Upper lobe of left lung (tissue), 4 donors: ENCODE measurements at regions not wholly inside any gene's neighbourhood (a gene's known extent, or its start where the extent isn't known, plus 50 kb on each side); places are given as distances from the start of the nearest gene placed in this dataset.

ENCODE experiments used
- EP300 ChIP-seq, 4 donors: sonication (generic); formaldehyde crosslinking; IDR thresholded peaks; one replicate each; pipeline ENCODE4 v1.5.1; 2017; ENCODE audit warnings: antibody characterized with exemption in 4 of 4, control low read depth in 2 of 4
- POLR2A ChIP-seq, 4 donors: fragments of 450-650 bp; IDR thresholded peaks; one replicate each; pipeline ENCODE4 v1.5.1; 2016 to 2017; ENCODE audit warnings: antibody characterized with exemption in 4 of 4, mild to moderate bottlenecking in 2 of 4
- POLR2AphosphoS5 ChIP-seq, 2 donors: sonication (generic); formaldehyde crosslinking; IDR thresholded peaks; one replicate each; pipeline ENCODE4 v1.5.1; 2017; ENCODE audit warnings: antibody characterized with exemption in 2 of 2
- TF ChIP-seq, protein P1 (sequence below), 6 experiments: fragments of 450-650 bp in 4 of 6; fragments of 200-600 bp in 2 of 6; sonication (generic) in 2 of 6; IDR thresholded peaks; one replicate each; pipeline ENCODE4 v1.5.1; 2016 to 2019; ENCODE audit warnings: antibody characterized with exemption in 6 of 6

DNA sequence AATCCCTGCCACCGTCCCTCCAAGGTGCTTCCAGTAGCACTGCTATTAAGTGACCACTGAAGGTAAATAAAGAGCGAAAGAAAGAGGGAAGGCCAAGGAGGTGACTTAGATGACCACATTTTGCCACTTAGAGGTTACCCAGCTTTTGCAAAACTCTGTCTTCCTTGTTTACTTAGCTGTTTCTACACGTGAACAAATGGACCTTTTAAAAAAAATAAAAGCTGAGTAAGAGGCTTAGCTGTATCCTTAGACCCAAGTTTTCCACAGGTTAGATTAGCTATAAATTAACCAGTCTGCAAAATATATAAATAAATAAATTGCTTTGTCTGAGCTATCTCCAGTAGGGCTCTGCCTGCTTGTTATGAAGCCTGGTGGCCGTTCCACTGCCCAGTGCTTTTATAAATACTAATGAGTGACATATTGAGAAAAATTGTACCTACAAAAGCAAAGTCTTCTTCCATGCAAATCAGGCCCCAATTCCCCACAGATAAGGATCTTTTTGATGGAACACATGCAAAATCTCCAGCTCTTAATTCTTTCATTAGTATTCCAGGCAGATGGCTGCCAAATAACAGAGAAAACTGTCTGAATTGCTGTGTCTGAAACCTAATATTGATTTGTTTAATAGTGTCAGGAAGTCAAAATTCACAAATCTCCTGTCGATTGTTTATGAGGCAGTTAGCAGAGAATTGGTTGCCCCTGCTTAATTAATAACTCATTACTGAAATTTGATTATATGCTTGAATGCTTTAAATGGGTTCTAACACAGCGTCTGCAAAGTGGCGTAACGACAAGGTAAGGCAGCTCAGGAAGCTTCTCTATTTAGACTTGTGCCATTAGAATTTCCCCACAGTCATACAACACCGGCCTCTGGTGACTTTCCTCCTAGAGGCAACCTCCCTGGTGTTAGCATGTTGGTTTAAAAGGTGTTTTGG, 176.7 kb downstream of the EMX2 start:
- no peak for TF ChIP-seq EP300 (IDR thresholded peaks at IDR 0.05)
- TF ChIP-seq, protein P1, sequence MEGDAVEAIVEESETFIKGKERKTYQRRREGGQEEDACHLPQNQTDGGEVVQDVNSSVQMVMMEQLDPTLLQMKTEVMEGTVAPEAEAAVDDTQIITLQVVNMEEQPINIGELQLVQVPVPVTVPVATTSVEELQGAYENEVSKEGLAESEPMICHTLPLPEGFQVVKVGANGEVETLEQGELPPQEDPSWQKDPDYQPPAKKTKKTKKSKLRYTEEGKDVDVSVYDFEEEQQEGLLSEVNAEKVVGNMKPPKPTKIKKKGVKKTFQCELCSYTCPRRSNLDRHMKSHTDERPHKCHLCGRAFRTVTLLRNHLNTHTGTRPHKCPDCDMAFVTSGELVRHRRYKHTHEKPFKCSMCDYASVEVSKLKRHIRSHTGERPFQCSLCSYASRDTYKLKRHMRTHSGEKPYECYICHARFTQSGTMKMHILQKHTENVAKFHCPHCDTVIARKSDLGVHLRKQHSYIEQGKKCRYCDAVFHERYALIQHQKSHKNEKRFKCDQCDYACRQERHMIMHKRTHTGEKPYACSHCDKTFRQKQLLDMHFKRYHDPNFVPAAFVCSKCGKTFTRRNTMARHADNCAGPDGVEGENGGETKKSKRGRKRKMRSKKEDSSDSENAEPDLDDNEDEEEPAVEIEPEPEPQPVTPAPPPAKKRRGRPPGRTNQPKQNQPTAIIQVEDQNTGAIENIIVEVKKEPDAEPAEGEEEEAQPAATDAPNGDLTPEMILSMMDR (IDR thresholded peaks at IDR 0.05) = no peak
- no peak for TF ChIP-seq POLR2A (IDR thresholded peaks at IDR 0.05)
- TF ChIP-seq POLR2AphosphoS5 (IDR thresholded peaks at IDR 0.05) = no peak
